ENCODE measurements at regions not wholly inside any gene's neighbourhood (a gene's known extent, or its start where the extent isn't known, plus 50 kb on each side); places are given as distances from the start of the nearest gene placed in this dataset.

DNA sequence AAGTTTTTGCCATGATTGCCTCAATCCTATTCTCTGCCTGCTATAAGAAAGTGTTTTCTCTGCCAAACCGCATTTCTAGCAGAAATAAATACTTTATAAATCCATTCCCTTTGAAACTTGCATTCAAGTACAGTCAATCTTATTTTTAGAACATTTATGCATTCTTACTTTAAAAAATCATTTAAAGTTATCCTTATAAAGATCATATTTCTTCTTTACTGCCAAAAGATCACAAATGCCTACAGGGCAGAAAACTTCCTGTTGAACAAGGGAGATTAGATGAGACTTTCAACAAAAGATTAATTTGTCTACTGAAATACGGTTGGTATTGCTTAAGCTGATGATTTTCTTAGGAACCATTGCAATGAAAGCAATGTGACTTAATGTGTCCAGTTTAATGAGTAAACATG lies 207.2 kb upstream of the SLIT2 start:
- no peaks in the 10 kb centered on the region for H3K9me3 ChIP-seq
- H3K36me3 ChIP-seq, result no peaks in the 10 kb centered on the region
- ATAC-seq (no peak), DNase-seq (no peak)
- H3K4me3 ChIP-seq, result no peak overlapping the region
- no peaks in the 10 kb centered on the region for H3K4me1 ChIP-seq
- no peak for TF ChIP-seq POLR2A (IDR thresholded peaks at IDR 0.05)
- TF ChIP-seq, protein P1, sequence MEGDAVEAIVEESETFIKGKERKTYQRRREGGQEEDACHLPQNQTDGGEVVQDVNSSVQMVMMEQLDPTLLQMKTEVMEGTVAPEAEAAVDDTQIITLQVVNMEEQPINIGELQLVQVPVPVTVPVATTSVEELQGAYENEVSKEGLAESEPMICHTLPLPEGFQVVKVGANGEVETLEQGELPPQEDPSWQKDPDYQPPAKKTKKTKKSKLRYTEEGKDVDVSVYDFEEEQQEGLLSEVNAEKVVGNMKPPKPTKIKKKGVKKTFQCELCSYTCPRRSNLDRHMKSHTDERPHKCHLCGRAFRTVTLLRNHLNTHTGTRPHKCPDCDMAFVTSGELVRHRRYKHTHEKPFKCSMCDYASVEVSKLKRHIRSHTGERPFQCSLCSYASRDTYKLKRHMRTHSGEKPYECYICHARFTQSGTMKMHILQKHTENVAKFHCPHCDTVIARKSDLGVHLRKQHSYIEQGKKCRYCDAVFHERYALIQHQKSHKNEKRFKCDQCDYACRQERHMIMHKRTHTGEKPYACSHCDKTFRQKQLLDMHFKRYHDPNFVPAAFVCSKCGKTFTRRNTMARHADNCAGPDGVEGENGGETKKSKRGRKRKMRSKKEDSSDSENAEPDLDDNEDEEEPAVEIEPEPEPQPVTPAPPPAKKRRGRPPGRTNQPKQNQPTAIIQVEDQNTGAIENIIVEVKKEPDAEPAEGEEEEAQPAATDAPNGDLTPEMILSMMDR (IDR thresholded peaks at IDR 0.05 in 4 of 5, conservative IDR thresholded peaks at IDR 0.05 in 1 of 5), result no peak
- in situ Hi-C loops (cut with MboI; ENCODE audit: low sequenced_read_pairs in 4 of 4), result no loop called here
- intact Hi-C loops (cut with DNase I; ENCODE audit: low total_unique reads), result no loop called here
- no peaks in the 10 kb centered on the region for H3K27me3 ChIP-seq
- no peak overlapping the region for H3K27ac ChIP-seq

DNA sequence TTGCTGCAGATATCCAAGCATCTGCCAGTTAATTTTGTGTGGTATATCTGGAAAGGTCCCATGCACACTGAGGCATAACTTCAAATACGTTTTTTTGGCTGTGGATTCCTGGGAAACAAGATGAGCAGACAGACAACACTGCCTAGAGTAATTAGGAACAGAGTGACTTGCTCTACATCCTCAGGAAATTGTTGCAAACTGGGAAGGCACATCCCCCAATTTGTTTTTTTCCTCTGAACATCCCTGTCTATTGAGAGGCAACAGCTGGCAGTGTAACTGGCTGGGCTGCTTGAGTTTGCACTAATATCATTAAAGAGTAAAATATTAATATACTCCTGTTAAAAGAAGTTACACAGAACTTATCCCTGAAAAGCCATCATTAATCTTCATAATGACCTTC lies 207.7 kb upstream of the SLIT2 start:
- in situ Hi-C loops (cut with MboI; ENCODE audit: low sequenced_read_pairs in 4 of 4), result no loop called here
- no peak for TF ChIP-seq POLR2A (IDR thresholded peaks at IDR 0.05)
- TF ChIP-seq, protein P1 (IDR thresholded peaks at IDR 0.05 in 4 of 5, conservative IDR thresholded peaks at IDR 0.05 in 1 of 5), result no peak
- no peaks in the 10 kb centered on the region for H3K9me3 ChIP-seq
- no peak for ATAC-seq
- intact Hi-C loops (cut with DNase I; ENCODE audit: low total_unique reads), result no loop called here
- no peak for DNase-seq
- no peak overlapping the region for H3K4me3 ChIP-seq
- no peaks in the 10 kb centered on the region for H3K27me3 ChIP-seq
- no peaks in the 10 kb centered on the region for H3K4me1 ChIP-seq
- no peaks in the 10 kb centered on the region for H3K36me3 ChIP-seq
- H3K27ac ChIP-seq, result no peak overlapping the region

DNA sequence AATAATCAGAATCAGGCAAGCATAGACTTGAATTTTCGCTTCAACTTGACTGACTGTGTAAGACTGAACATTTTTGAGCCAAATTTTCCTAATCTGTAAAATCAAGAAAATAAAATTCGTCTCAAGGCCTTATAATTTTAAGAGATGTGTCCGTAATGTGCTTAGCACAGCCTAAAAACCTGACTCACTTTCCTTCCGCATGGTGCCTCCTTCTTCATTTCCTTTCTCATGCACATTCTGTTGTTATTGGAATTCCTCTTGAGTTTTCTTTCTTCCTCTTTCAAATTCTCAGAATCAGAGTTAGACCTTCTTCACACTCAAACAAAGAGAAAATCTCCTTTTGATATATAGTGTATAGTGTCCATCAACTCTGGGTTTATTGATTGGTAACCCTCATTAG lies 208.9 kb upstream of the SLIT2 start:
- Histone ChIP-seq H3K36me3 (no peaks in the 10 kb centered on the region), H3K27me3 (no peaks in the 10 kb centered on the region), H3K4me3 (no peak overlapping the region), H3K9me3 (no peaks in the 10 kb centered on the region), H3K27ac (no peak overlapping the region), H3K4me1 (no peaks in the 10 kb centered on the region)
- intact Hi-C loops (cut with DNase I; ENCODE audit: low total_unique reads), result no loop called here
- DNase-seq, result no peak
- in situ Hi-C loops (cut with MboI; ENCODE audit: low sequenced_read_pairs in 4 of 4), result no loop called here
- TF ChIP-seq, protein P1 (IDR thresholded peaks at IDR 0.05 in 4 of 5, conservative IDR thresholded peaks at IDR 0.05 in 1 of 5), result no peak
- no peak for TF ChIP-seq POLR2A (IDR thresholded peaks at IDR 0.05)
- ATAC-seq, result no peak

DNA sequence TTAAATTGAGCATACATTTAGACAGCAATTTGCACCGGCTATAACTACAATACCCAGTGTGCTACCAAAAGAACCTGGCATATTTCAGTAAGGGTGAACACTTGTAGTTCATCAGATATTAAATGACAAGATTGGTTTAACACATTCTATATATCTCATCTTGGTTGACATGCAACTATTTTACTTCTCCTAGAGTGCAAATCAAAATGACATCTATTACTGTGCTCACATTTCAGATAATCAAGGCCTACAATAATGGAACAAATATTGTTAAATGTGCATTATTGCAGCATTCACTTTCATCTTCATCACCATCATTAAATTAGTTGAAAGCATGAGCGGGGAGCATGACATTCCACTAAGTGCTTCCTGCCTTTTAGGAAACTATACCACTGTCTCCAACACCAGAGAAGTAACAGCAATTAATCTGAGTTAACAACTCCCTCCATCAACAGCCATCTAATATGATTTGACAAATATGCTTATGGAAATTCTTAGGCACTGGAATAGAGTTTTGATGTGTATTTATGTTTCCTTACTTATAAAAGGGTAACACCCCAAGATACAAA lies 209.8 kb upstream of the SLIT2 start:
- no peaks in the 10 kb centered on the region for H3K36me3 ChIP-seq
- no peak for TF ChIP-seq POLR2A (IDR thresholded peaks at IDR 0.05)
- TF ChIP-seq, protein P1 (IDR thresholded peaks at IDR 0.05 in 4 of 5, conservative IDR thresholded peaks at IDR 0.05 in 1 of 5), result no peak
- intact Hi-C loops (cut with DNase I; ENCODE audit: low total_unique reads), result no loop called here
- H3K27ac ChIP-seq, result no peak overlapping the region
- ATAC-seq (no peak), DNase-seq (no peak)
- in situ Hi-C loops (cut with MboI; ENCODE audit: low sequenced_read_pairs in 4 of 4), result no loop called here
- H3K4me3 ChIP-seq, result no peak overlapping the region
- H3K27me3 ChIP-seq, result no peaks in the 10 kb centered on the region
- H3K4me1 ChIP-seq, result no peaks in the 10 kb centered on the region
- no peaks in the 10 kb centered on the region for H3K9me3 ChIP-seq

GRCh38 chr4:20037745-20038144 lies 214.0 kb upstream of the SLIT2 start:
- no peak for ATAC-seq
- H3K27me3 ChIP-seq, result no peaks in the 10 kb centered on the region
- H3K36me3 ChIP-seq, result no peaks in the 10 kb centered on the region
- H3K4me3 ChIP-seq, result no peak overlapping the region
- intact Hi-C loops (cut with DNase I; ENCODE audit: low total_unique reads), result no loop called here
- H3K4me1 ChIP-seq, result no peaks in the 10 kb centered on the region
- H3K9me3 ChIP-seq, result no peaks in the 10 kb centered on the region
- DNase-seq, result no peak
- TF ChIP-seq, protein P1 (IDR thresholded peaks at IDR 0.05 in 4 of 5, conservative IDR thresholded peaks at IDR 0.05 in 1 of 5), result no peak
- TF ChIP-seq POLR2A (IDR thresholded peaks at IDR 0.05), result no peak
- in situ Hi-C loops (cut with MboI; ENCODE audit: low sequenced_read_pairs in 4 of 4), result no loop called here
- no peak overlapping the region for H3K27ac ChIP-seq

Measured in gastrocnemius medialis (tissue), 4 donors.